ENCODE measurements at regions not wholly inside any gene's neighbourhood (a gene's known extent, or its start where the extent isn't known, plus 50 kb on each side); places are given as distances from the start of the nearest gene placed in this dataset.

- no peaks in the 10 kb centered on the region for H3K79me2 ChIP-seq (ENCODE audit: control insufficient read depth, low read length)
- H3K4me2 ChIP-seq (ENCODE audit: low read length), result no peak overlapping the region
- H4K20me1 ChIP-seq (ENCODE audit: control insufficient read depth, insufficient read depth, low read depth, low read length), result no peaks in the 10 kb centered on the region
These were observed 107.6 kb downstream of the FASLG start for GRCh38 chr1:172766462-172766861.

DNA sequence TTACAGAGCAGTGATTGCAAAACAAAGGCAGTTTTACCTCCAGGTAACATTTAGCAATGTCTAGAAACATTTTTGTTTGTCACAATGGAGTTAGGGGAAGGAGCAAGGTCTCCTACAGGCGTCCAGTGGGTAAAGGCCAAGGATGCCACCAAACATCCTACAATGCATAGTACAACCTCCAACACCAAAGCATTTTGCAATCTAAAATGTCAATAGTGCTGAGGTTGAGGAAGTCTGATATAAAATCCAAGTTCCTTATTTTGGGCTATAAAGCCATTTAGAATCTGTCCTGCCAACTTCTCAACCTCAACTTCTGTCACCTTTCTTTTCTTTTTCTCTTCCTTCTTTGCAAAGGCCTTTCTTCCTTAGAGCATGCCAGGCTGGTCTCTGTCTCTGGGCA, 111.2 kb downstream of the FASLG start:
- Histone ChIP-seq H4K20me1 (ENCODE audit: control insufficient read depth, insufficient read depth, low read depth, low read length) (no peaks in the 10 kb centered on the region), H3K36me3 (ENCODE audit: control insufficient read depth, low read length) (no peaks in the 10 kb centered on the region), H3K27me3 (ENCODE audit: control insufficient read depth, low read length) (no peaks in the 10 kb centered on the region), H3K4me2 (ENCODE audit: low read length) (no peak overlapping the region), H3K4me1 (ENCODE audit: control insufficient read depth, low read length) (peaks cover 5% of the 10 kb centered on the region), H3F3A (ENCODE audit: control insufficient read depth, insufficient read depth) (no peaks in the 10 kb centered on the region), H3K9me3 (ENCODE audit: control insufficient read depth, insufficient read depth, low read length) (no peaks in the 10 kb centered on the region), H3K9me2 (replicated peaks; ENCODE audit: control insufficient read depth, low read length) (no peaks in the 10 kb centered on the region), H3K79me2 (ENCODE audit: control insufficient read depth, low read length) (no peaks in the 10 kb centered on the region), H3K27ac (ENCODE audit: low read depth, low read length) (no peak overlapping the region), H3K4me3 (ENCODE audit: low read length) (no peak overlapping the region)
- no peak for TF ChIP-seq CTCF (IDR thresholded peaks at IDR 0.05; ENCODE audit: low read depth, low read length, poor library complexity, severe bottlenecking)
- no peak for TF ChIP-seq EZH2phosphoT487 (IDR thresholded peaks at IDR 0.05; ENCODE audit: borderline replicate concordance, low read length)

More at GRCh38 chr1:172766462-172766861, 107.6 kb downstream of the FASLG start:
- H3K4me1 ChIP-seq (ENCODE audit: control insufficient read depth, low read length), result peaks cover 18% of the 10 kb centered on the region
- H3K36me3 ChIP-seq (ENCODE audit: control insufficient read depth, low read length), result no peaks in the 10 kb centered on the region
- H3K27me3 ChIP-seq (ENCODE audit: control insufficient read depth, low read length), result no peaks in the 10 kb centered on the region
- no peaks in the 10 kb centered on the region for H3F3A ChIP-seq (ENCODE audit: control insufficient read depth, insufficient read depth)
- no peak for TF ChIP-seq CTCF (IDR thresholded peaks at IDR 0.05; ENCODE audit: low read depth, low read length, poor library complexity, severe bottlenecking)
- TF ChIP-seq EZH2phosphoT487 (IDR thresholded peaks at IDR 0.05; ENCODE audit: borderline replicate concordance, low read length), result no peak
- H3K9me3 ChIP-seq (ENCODE audit: control insufficient read depth, insufficient read depth, low read length), result no peaks in the 10 kb centered on the region
- H3K9me2 ChIP-seq (replicated peaks; ENCODE audit: control insufficient read depth, low read length), result no peaks in the 10 kb centered on the region
- H3K27ac ChIP-seq (ENCODE audit: low read depth, low read length), result no peak overlapping the region
- no peak overlapping the region for H3K4me3 ChIP-seq (ENCODE audit: low read length)

DNA sequence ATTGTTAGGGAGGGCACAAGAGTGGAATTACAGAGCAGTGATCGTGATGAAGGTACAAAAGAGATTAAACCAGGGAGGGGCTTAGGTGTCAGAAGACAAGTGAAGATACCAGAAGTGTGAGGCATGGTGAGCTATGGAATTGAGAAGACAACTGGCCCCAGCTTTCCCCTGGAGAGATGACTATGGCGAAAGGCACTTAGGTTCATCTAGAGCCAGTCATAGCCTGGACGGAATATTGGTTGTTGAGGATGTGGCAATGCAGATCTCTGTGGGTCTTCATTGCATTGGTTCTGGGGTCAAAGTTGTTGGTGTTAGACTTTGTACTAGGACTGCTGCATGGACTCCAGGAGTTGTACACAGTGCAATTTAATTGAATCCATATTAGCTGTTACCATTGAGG, 115.7 kb downstream of the FASLG start:
- no peaks in the 10 kb centered on the region for H3K36me3 ChIP-seq (ENCODE audit: control insufficient read depth, low read length)
- no peaks in the 10 kb centered on the region for H3K27me3 ChIP-seq (ENCODE audit: control insufficient read depth, low read length)
- H3K9me3 ChIP-seq (ENCODE audit: control insufficient read depth, insufficient read depth, low read length), result no peaks in the 10 kb centered on the region
- no peaks in the 10 kb centered on the region for H3K79me2 ChIP-seq (ENCODE audit: control insufficient read depth, low read length)
- H3K4me3 ChIP-seq (ENCODE audit: low read length), result no peak overlapping the region
- no peak overlapping the region for H3K27ac ChIP-seq (ENCODE audit: low read depth, low read length)
- peaks cover 8% of the 10 kb centered on the region for H3K4me1 ChIP-seq (ENCODE audit: control insufficient read depth, low read length)
- H3K9me2 ChIP-seq (replicated peaks; ENCODE audit: control insufficient read depth, low read length), result no peaks in the 10 kb centered on the region
- TF ChIP-seq EZH2phosphoT487 (IDR thresholded peaks at IDR 0.05; ENCODE audit: borderline replicate concordance, low read length) (no peak), CTCF (IDR thresholded peaks at IDR 0.05; ENCODE audit: low read depth, low read length, poor library complexity, severe bottlenecking) (no peak)
- H3F3A ChIP-seq (ENCODE audit: control insufficient read depth, insufficient read depth), result no peaks in the 10 kb centered on the region
- no peaks in the 10 kb centered on the region for H4K20me1 ChIP-seq (ENCODE audit: control insufficient read depth, insufficient read depth, low read depth, low read length)
- H3K4me2 ChIP-seq (ENCODE audit: low read length), result no peak overlapping the region

GRCh38 chr1:172775606-172776005, 116.7 kb downstream of the FASLG start:
- Histone ChIP-seq H3K79me2 (ENCODE audit: control insufficient read depth, low read length) (no peaks in the 10 kb centered on the region), H3K9me3 (ENCODE audit: control insufficient read depth, insufficient read depth, low read length) (no peaks in the 10 kb centered on the region), H3K27me3 (ENCODE audit: control insufficient read depth, low read length) (no peaks in the 10 kb centered on the region), H3K9me2 (replicated peaks; ENCODE audit: control insufficient read depth, low read length) (no peaks in the 10 kb centered on the region), H3K4me2 (ENCODE audit: low read length) (no peak overlapping the region), H3K4me1 (ENCODE audit: control insufficient read depth, low read length) (peaks cover 8% of the 10 kb centered on the region), H3F3A (ENCODE audit: control insufficient read depth, insufficient read depth) (no peaks in the 10 kb centered on the region), H3K36me3 (ENCODE audit: control insufficient read depth, low read length) (no peaks in the 10 kb centered on the region), H3K4me3 (ENCODE audit: low read length) (no peak overlapping the region), H3K27ac (ENCODE audit: low read depth, low read length) (no peak overlapping the region), H4K20me1 (ENCODE audit: control insufficient read depth, insufficient read depth, low read depth, low read length) (no peaks in the 10 kb centered on the region)
- TF ChIP-seq EZH2phosphoT487 (IDR thresholded peaks at IDR 0.05; ENCODE audit: borderline replicate concordance, low read length), result no peak
- TF ChIP-seq CTCF (IDR thresholded peaks at IDR 0.05; ENCODE audit: low read depth, low read length, poor library complexity, severe bottlenecking), result no peak
